HG02973 (cell line): ENCODE measurements at regions not wholly inside any gene's neighbourhood (a gene's known extent, or its start where the extent isn't known, plus 50 kb on each side); places are given as distances from the start of the nearest gene placed in this dataset.

Experiments used
- ATAC-seq: cut with Tn5 transposase; IDR thresholded peaks from one replicate; pipeline ENCODE4 v1.9.1; 2021; ENCODE audit warnings: moderate library complexity; ENCODE audit not compliant: unreplicated experiment

DNA sequence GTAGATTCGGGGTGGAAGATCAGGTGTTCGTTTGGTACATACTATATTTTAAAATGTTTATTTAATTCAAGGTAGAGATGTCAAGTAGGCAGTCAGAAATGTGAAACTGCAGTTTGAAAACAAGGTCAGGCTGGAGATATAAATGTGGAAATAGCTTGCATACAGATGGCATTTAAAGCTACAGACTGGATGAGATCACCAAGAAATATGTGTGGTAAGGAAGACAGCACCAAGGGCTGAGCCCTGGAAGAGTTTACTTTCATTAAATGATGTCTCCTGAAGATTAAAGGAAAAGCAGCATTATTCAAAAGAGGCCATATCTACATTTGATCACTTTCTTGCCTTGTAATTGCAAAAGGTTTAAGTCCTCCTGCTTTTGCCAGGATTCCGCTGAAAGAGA, 271.3 kb downstream of the PTBP2 start:
- ATAC-seq: no peak

- no peak for ATAC-seq
Measured at GRCh38 chr1:96995351-96995750, 273.8 kb downstream of the PTBP2 start.

DNA sequence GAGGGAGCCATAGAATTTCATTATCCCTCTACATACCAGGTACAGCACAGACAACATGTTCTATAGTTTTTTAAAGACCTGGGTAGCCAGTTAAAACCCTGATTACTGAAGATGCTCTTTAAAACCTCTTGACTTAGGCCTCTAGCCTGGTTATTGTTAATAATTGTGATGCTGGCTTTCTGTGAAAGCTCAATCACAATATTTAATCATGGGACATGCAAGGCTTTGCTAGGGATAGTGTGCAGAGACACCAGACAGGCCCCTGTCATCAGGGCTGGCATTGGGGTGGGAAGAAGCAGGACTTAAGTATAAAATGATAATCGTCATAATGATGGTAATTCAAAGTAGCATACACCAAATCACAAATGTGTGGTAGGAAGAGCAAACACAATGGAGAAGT, 274.4 kb downstream of the PTBP2 start:
- no peak for ATAC-seq

DNA sequence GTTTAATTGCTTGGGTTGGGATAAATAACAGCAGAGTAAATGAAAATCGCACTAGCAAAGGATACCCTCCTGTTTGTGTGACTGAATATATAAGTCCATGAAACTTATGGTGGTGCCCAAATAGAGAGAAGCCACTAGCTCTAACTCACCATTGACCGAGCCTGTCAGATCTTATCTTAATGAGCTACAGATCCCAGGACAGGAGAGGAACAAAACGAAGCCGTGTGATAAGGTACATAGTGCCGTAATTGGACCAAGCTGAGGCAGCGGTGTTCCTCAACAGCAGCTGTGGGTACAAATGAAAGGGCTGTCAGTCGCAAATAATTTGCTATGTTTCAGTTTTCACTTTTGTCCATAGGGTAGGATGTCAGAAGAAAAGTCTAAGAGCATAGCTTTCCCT, 276.1 kb downstream of the PTBP2 start:
- no peak for ATAC-seq

- ATAC-seq: no peak
Measured at GRCh38 chr1:96998466-96998865, 276.9 kb downstream of the PTBP2 start.

GRCh38 chr1:96999191-96999590, 277.6 kb downstream of the PTBP2 start:
- no peak for ATAC-seq

- no peak for ATAC-seq
Measured at GRCh38 chr1:97004054-97004453, 282.5 kb downstream of the PTBP2 start.

DNA sequence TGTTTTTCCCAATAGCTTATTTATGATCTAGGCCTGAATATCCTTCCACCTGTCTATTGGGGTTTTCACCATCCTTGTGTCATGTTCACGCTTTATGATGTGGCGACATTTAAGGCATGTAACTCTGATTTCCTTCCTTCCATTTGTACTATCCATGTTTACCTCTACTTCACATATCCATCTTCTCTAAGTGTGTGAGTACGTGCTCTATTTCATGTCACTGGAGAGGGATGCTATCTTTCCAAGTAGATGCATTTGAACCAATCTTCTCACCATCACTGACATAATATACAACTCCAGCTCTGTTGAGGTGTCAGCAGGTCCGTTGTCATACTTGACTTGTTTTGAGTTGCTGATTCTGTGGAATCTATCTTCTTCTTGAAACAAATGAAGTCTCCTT, 283.2 kb downstream of the PTBP2 start:
- ATAC-seq: no peak

- ATAC-seq: no peak
Measured at GRCh38 chr1:97006044-97006661, 284.6 kb downstream of the PTBP2 start.

GRCh38 chr1:97007840-97008604, 286.4 kb downstream of the PTBP2 start:
- no peak for ATAC-seq

DNA sequence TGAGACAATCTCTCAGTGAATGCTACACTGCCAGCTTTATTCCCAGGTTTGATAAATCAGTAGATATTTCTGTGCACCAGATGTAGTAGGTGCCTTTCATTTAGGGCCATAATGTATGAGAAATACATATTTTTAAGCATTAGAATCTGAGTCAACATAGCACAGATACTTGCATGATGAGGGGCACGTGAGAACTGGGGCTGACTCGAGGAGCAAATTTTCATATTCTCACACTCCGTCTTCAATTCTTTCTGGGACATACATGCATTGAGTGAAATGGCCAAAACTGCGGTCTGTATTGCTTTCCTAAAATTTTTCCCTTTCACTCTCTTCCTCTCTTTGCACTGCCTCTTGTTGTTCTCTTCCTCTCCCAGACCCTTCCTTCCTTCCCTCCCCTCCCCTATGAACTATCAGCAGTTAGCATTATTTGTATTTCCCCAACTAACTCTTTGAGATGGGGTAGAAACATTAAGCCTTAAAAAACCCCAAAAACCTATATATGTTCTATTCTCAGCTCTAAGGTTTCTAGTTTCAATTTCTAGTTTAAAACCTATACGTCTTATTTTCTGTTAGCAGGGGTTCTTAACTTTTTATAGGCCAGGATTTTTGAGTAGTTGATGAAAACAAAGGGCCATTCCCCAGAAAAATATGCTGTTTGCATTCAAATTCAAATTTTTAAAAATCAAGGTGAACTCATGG, 289.1 kb downstream of the PTBP2 start:
- ATAC-seq: no peak

DNA sequence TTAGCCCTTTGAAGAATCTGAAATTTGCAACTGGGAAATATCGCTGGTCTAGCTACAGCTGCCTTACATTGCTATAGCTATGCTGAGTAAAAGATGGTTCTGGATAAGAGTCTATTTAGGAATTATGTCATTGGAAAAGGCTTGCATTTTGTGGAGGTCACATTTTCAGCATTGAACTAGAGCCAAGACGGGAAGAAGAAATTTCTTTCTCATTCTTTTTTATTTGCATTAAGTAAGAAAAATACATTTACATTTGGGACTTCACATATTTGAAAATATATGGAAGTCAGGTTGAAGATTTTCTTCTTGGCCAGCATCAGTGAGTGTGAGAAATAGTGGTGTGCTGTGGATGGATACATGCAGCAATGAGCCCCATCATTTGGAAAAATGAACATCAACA, 291.6 kb downstream of the PTBP2 start:
- no peak for ATAC-seq

DNA sequence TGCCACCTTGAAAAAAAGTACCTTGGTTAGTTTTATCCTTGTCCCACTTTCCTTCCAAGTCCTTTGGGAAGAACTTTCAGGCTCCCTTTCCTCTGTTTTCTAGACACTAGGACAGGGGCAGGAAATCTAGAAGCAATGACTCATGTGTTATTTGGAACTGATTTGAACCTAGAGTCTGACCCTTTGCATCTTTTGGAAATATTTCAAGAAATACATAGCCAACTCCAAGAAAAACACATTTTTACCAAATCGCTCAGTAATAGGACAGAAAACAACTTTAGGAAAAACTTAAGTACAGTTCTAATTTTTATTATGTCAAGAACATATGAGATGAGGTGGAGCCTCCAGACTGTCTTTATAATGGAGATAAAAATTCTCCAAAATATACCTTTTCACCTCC, 292.4 kb downstream of the PTBP2 start:
- ATAC-seq: no peak

- ATAC-seq: no peak
Measured at GRCh38 chr1:97014426-97014825, 292.8 kb downstream of the PTBP2 start.

GRCh38 chr1:97017895-97018294, 296.3 kb downstream of the PTBP2 start:
- no peak for ATAC-seq
